ENCODE measurements at regions not wholly inside any gene's neighbourhood (a gene's known extent, or its start where the extent isn't known, plus 50 kb on each side); places are given as distances from the start of the nearest gene placed in this dataset.
"Not testable (repeated sequence)": the region's sequence is repeated elsewhere in the genome, so short reads cannot be mapped to it uniquely, and the experiment has no call there.

GRCh38 chr6:40831381-40831780 is 207.6 kb downstream of the UNC5CL start:
- no peak overlapping the region for H3K4me3 ChIP-seq (ENCODE audit: control insufficient read depth, low read depth, low read length)
- no peak for TF ChIP-seq CTCF (IDR thresholded peaks at IDR 0.05; ENCODE audit: control insufficient read depth, insufficient read depth, low read depth, low read length, missing control alignments)
- no peak for DNase-seq (ENCODE audit: low read depth)

GRCh38 chr6:40825102-40825501 is 213.9 kb downstream of the UNC5CL start:
- no peak for DNase-seq (ENCODE audit: low read depth)
- no peak for TF ChIP-seq CTCF (IDR thresholded peaks at IDR 0.05; ENCODE audit: control insufficient read depth, insufficient read depth, low read depth, low read length, missing control alignments)
- H3K4me3 ChIP-seq (ENCODE audit: control insufficient read depth, low read depth, low read length), result no peak overlapping the region

GRCh38 chr6:40823917-40824891 is 214.8 kb downstream of the UNC5CL start:
- TF ChIP-seq CTCF (IDR thresholded peaks at IDR 0.05; ENCODE audit: control insufficient read depth, insufficient read depth, low read depth, low read length, missing control alignments), result peak; percentile 83
- not testable (repeated sequence) for H3K4me3 ChIP-seq (ENCODE audit: control insufficient read depth, low read depth, low read length); DNase-seq (ENCODE audit: low read depth)

GRCh38 chr6:40822619-40823018 is 216.4 kb downstream of the UNC5CL start:
- no peak for TF ChIP-seq CTCF (IDR thresholded peaks at IDR 0.05; ENCODE audit: control insufficient read depth, insufficient read depth, low read depth, low read length, missing control alignments)
- H3K4me3 ChIP-seq (ENCODE audit: control insufficient read depth, low read depth, low read length), result no peak overlapping the region
- DNase-seq (ENCODE audit: low read depth), result no peak

GRCh38 chr6:40819182-40819834 is 219.7 kb downstream of the UNC5CL start:
- no peak for DNase-seq (ENCODE audit: low read depth)
- TF ChIP-seq CTCF (IDR thresholded peaks at IDR 0.05; ENCODE audit: control insufficient read depth, insufficient read depth, low read depth, low read length, missing control alignments), result no peak
- no peak overlapping the region for H3K4me3 ChIP-seq (ENCODE audit: control insufficient read depth, low read depth, low read length)

GRCh38 chr6:40817369-40817768 is 221.7 kb downstream of the UNC5CL start:
- no peak for TF ChIP-seq CTCF (IDR thresholded peaks at IDR 0.05; ENCODE audit: control insufficient read depth, insufficient read depth, low read depth, low read length, missing control alignments)
- DNase-seq (ENCODE audit: low read depth), result no peak

More at GRCh38 chr6:40817369-40817768, 221.7 kb downstream of the UNC5CL start:
- no peak overlapping the region for H3K4me3 ChIP-seq (ENCODE audit: control insufficient read depth, low read depth, low read length)

Measured in AG09309 (cell line).